HG03520 (cell line): ENCODE measurements at regions not wholly inside any gene's neighbourhood (a gene's known extent, or its start where the extent isn't known, plus 50 kb on each side); places are given as distances from the start of the nearest gene placed in this dataset.
"Not testable (repeated sequence)": the region's sequence is repeated elsewhere in the genome, so short reads cannot be mapped to it uniquely, and the experiment has no call there.

ENCODE experiments used
- ATAC-seq: cut with Tn5 transposase; IDR thresholded peaks from one replicate; pipeline ENCODE4 v1.9.1; 2021; ENCODE audit warnings: mild to moderate bottlenecking, moderate library complexity; ENCODE audit not compliant: unreplicated experiment

- no peak for ATAC-seq
Measured at GRCh38 chr2:192499476-192499875, 304.7 kb upstream of the TMEFF2 start.

- no peak for ATAC-seq
Measured at GRCh38 chr2:192498747-192499146, 304.0 kb upstream of the TMEFF2 start.

- ATAC-seq = not testable (repeated sequence)
Measured at GRCh38 chr2:192488158-192488557, 293.4 kb upstream of the TMEFF2 start.

- ATAC-seq = no peak
Measured at GRCh38 chr2:192487636-192488035, 292.9 kb upstream of the TMEFF2 start.

GRCh38 chr2:192484903-192485302 is 290.2 kb upstream of the TMEFF2 start:
- ATAC-seq = no peak

GRCh38 chr2:192480984-192481383 is 286.3 kb upstream of the TMEFF2 start:
- no peak for ATAC-seq

- ATAC-seq = no peak
Measured at GRCh38 chr2:192473331-192473730, 278.6 kb upstream of the TMEFF2 start.

- ATAC-seq = no peak
Measured at GRCh38 chr2:192471982-192472381, 277.2 kb upstream of the TMEFF2 start.

- no peak for ATAC-seq
Measured at GRCh38 chr2:192469612-192470011, 274.9 kb upstream of the TMEFF2 start.

- ATAC-seq = no peak
Measured at GRCh38 chr2:192467953-192468660, 273.4 kb upstream of the TMEFF2 start.

- no peak for ATAC-seq
Measured at GRCh38 chr2:192465141-192465540, 270.4 kb upstream of the TMEFF2 start.

GRCh38 chr2:192459422-192459821 is 264.7 kb upstream of the TMEFF2 start:
- no peak for ATAC-seq

- ATAC-seq = no peak
Measured at GRCh38 chr2:192448881-192449280, 254.1 kb upstream of the TMEFF2 start.

GRCh38 chr2:192444286-192444838 is 249.6 kb upstream of the TMEFF2 start:
- ATAC-seq = no peak

- ATAC-seq = no peak
Measured at GRCh38 chr2:192443831-192444230, 249.1 kb upstream of the TMEFF2 start.

- ATAC-seq = no peak
Measured at GRCh38 chr2:192438239-192438638, 243.5 kb upstream of the TMEFF2 start.

GRCh38 chr2:192437653-192438052 is 242.9 kb upstream of the TMEFF2 start:
- ATAC-seq = no peak

- ATAC-seq = no peak
Measured at GRCh38 chr2:192424243-192424642, 229.5 kb upstream of the TMEFF2 start.

GRCh38 chr2:192419786-192420185 is 225.1 kb upstream of the TMEFF2 start:
- no peak for ATAC-seq

GRCh38 chr2:192416060-192416459 is 221.3 kb upstream of the TMEFF2 start:
- ATAC-seq = no peak

- no peak for ATAC-seq
Measured at GRCh38 chr2:192414794-192415193, 220.1 kb upstream of the TMEFF2 start.

GRCh38 chr2:192413812-192414681 is 219.3 kb upstream of the TMEFF2 start:
- ATAC-seq = no peak
